ENCODE measurements at regions not wholly inside any gene's neighbourhood (a gene's known extent, or its start where the extent isn't known, plus 50 kb on each side); places are given as distances from the start of the nearest gene placed in this dataset.

DNA sequence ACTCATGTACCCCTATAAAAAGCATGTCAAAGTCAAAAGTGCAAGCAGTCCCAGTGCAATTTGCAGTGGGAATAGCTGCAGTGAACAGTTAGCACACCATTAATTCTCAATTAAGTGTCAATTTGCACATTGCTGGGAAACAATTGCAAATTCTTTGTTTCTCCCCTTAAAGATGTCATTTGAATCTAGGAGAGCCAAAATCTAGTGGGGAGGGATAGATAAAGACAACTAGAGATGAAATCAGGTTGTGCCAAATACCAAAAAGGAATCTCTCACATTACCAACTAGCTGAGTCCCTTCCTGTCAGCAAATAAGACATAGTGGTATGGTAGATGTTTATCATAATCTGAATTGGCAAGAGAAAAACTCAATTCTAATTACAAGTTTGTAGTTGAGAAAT lies 330.7 kb downstream of the NUF2 start:
- TF ChIP-seq TAF1 (IDR thresholded peaks at IDR 0.05; ENCODE audit: borderline replicate concordance, low read depth, low read length) (no peak), NRF1 (IDR thresholded peaks at IDR 0.05; ENCODE audit: low read depth, low read length) (no peak), YY1 (IDR thresholded peaks at IDR 0.05; ENCODE audit: low read depth) (no peak), EZH2phosphoT487 (IDR thresholded peaks at IDR 0.05; ENCODE audit: borderline replicate concordance, low read depth) (no peak)
- TF ChIP-seq, protein P1, sequence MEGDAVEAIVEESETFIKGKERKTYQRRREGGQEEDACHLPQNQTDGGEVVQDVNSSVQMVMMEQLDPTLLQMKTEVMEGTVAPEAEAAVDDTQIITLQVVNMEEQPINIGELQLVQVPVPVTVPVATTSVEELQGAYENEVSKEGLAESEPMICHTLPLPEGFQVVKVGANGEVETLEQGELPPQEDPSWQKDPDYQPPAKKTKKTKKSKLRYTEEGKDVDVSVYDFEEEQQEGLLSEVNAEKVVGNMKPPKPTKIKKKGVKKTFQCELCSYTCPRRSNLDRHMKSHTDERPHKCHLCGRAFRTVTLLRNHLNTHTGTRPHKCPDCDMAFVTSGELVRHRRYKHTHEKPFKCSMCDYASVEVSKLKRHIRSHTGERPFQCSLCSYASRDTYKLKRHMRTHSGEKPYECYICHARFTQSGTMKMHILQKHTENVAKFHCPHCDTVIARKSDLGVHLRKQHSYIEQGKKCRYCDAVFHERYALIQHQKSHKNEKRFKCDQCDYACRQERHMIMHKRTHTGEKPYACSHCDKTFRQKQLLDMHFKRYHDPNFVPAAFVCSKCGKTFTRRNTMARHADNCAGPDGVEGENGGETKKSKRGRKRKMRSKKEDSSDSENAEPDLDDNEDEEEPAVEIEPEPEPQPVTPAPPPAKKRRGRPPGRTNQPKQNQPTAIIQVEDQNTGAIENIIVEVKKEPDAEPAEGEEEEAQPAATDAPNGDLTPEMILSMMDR (IDR thresholded peaks at IDR 0.05): no peak

Measured in SK-N-SH (cell line).